GM12874 (cell line): ENCODE measurements at regions not wholly inside any gene's neighbourhood (a gene's known extent, or its start where the extent isn't known, plus 50 kb on each side); places are given as distances from the start of the nearest gene placed in this dataset.

Experiments
- TF ChIP-seq, protein P1 (sequence below): IDR thresholded peaks from 2 replicates; pipeline ENCODE4 v1.5.1; 2011; ENCODE audit warnings: low read depth, mild to moderate bottlenecking, control low read depth, low read length, moderate library complexity; ENCODE audit not compliant: insufficient read depth

DNA sequence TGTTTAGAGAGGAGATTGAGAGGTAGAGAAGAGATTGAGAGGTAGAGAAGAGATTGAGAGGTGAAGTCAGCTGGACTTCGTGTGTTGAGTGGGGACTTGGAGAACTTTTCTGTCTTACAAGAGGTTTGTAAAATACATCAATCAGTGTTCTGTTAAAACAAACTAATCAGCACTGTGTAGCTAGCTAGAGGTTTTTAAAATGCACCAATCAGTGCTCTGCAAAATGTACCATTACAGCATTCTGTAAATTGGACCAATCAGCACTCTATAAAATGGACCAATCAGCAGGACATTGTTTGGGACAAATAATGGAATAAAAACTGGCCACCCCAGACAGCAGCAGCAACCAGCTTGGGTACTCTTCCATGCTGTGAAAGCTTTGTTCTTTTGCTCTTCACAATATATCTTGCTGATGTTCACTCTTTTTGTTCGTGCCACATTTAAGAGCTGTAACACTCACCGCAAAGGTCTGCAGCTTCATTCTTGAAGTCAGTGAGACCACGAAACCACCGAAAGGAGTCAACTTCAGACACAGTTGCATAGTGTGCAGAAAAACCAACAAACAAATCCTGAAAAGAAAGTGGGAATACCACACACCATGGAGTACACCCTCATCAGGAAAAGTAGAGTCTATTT, 366.9 kb upstream of the HSFY2 start:
- TF ChIP-seq, protein P1, sequence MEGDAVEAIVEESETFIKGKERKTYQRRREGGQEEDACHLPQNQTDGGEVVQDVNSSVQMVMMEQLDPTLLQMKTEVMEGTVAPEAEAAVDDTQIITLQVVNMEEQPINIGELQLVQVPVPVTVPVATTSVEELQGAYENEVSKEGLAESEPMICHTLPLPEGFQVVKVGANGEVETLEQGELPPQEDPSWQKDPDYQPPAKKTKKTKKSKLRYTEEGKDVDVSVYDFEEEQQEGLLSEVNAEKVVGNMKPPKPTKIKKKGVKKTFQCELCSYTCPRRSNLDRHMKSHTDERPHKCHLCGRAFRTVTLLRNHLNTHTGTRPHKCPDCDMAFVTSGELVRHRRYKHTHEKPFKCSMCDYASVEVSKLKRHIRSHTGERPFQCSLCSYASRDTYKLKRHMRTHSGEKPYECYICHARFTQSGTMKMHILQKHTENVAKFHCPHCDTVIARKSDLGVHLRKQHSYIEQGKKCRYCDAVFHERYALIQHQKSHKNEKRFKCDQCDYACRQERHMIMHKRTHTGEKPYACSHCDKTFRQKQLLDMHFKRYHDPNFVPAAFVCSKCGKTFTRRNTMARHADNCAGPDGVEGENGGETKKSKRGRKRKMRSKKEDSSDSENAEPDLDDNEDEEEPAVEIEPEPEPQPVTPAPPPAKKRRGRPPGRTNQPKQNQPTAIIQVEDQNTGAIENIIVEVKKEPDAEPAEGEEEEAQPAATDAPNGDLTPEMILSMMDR: no peak

DNA sequence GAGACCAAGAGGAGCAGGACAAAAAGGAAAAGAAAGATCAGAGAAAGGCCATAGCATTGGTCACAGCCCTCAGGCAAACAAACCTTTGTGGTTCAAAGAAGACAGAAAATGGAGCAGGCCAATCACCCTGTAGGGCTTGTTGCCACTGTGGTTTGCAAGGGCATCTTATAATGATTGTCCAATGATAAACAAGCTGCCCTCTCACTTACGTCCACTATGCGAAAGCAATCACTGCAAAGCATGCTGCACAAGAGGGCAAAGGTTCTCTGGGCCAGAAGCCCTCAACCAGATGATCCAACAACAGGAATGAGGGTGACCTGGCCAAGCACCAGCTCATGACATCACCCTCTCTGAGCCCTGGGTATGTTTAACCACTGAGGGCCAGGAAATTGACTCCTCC, 360.9 kb upstream of the HSFY2 start:
- TF ChIP-seq, protein P1: no peak

GRCh38 chrY:19130569-19131358, 357.2 kb upstream of the HSFY2 start:
- TF ChIP-seq, protein P1: no peak

DNA sequence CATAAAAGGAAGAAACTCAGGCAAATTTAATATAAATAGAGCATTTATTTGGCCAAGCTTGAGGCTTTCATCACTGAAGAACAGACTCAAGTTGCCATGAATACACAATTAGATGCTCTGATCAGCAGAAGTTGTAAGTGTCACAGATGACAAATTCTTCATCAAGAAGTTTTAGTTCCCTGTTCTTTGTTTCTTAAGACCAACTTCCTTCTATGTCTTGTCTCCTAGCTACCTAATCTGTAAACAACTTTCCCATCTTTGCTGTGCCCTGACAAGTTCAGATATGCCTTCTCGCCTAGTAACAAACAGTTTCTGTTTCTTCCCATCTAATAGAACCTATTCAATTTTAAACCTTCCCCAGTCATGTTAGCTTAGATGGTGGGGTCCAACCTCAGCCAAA, 353.4 kb upstream of the HSFY2 start:
- TF ChIP-seq, protein P1: no peak

GRCh38 chrY:19124609-19125008, 351.1 kb upstream of the HSFY2 start:
- TF ChIP-seq, protein P1: no peak

DNA sequence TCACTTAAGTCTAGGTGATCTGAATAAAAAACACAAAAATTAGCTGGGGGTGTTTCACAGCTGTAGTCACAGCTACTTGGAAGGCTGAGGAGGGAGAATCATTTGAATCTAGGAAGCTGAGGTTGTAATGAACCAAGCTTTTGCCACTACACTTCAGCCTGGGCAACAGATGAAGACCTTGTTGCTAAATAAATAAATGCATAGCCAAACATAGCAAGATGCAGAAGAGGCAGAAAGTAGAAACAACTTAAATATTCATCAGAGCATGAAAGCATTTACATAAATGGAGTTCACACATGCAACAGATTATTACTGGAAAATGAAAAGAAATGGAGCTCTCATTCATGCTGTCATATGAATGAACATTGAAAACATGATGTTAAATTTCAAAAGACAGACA, 348.9 kb upstream of the HSFY2 start:
- TF ChIP-seq, protein P1: no peak

- TF ChIP-seq, protein P1: no peak
These were observed 324.8 kb upstream of the HSFY2 start for GRCh38 chrY:19098349-19098748.
